ENCODE measurements at regions not wholly inside any gene's neighbourhood (a gene's known extent, or its start where the extent isn't known, plus 50 kb on each side); places are given as distances from the start of the nearest gene placed in this dataset.

GRCh38 chr12:24381790-24382189 is 432.3 kb upstream of the SOX5 start:
- Histone ChIP-seq H3K27ac (no peak overlapping the region), H3K9me3 (no peaks in the 10 kb centered on the region), H3K4me1 (peaks cover 0 to 28% (median 2%) of the 10 kb centered on the region in 4 donors), H3K36me3 (no peaks in the 10 kb centered on the region), H3K27me3 (no peaks in the 10 kb centered on the region), H3K4me3 (no peak overlapping the region)
- TF ChIP-seq CTCF (IDR thresholded peaks at IDR 0.05): no peak
- DNase-seq: no peak
- intact Hi-C loops (cut with DNase I; ENCODE audit: low total_unique reads): no loop called here

- Histone ChIP-seq H3K4me3 (no peak overlapping the region), H3K27me3 (no peaks in the 10 kb centered on the region), H3K4me1 (peaks cover 0 to 28% (median 2%) of the 10 kb centered on the region in 4 donors), H3K27ac (no peak overlapping the region), H3K36me3 (no peaks in the 10 kb centered on the region), H3K9me3 (no peaks in the 10 kb centered on the region)
- intact Hi-C loops (cut with DNase I; ENCODE audit: low total_unique reads): no loop called here
- TF ChIP-seq CTCF (IDR thresholded peaks at IDR 0.05): no peak
- DNase-seq: no peak
These were observed 430.5 kb upstream of the SOX5 start for GRCh38 chr12:24379861-24380521.

- Histone ChIP-seq H3K4me1 (peaks cover 0 to 28% (median 2%) of the 10 kb centered on the region in 4 donors), H3K27ac (no peak overlapping the region), H3K36me3 (no peaks in the 10 kb centered on the region), H3K4me3 (no peak overlapping the region), H3K9me3 (no peaks in the 10 kb centered on the region), H3K27me3 (no peaks in the 10 kb centered on the region)
- DNase-seq: no peak
- TF ChIP-seq CTCF (IDR thresholded peaks at IDR 0.05): no peak
- intact Hi-C loops (cut with DNase I; ENCODE audit: low total_unique reads): no loop called here
These were observed 430.0 kb upstream of the SOX5 start for GRCh38 chr12:24379433-24379832.

GRCh38 chr12:24378548-24379407 is 429.3 kb upstream of the SOX5 start:
- DNase-seq: no peak
- Histone ChIP-seq H3K4me1 (peaks cover 0 to 28% (median 2%) of the 10 kb centered on the region in 4 donors), H3K36me3 (no peaks in the 10 kb centered on the region), H3K27me3 (no peaks in the 10 kb centered on the region), H3K9me3 (no peaks in the 10 kb centered on the region), H3K27ac (no peak overlapping the region), H3K4me3 (no peak overlapping the region)
- intact Hi-C loops (cut with DNase I; ENCODE audit: low total_unique reads): no loop called here
- TF ChIP-seq CTCF (IDR thresholded peaks at IDR 0.05): no peak

- Histone ChIP-seq H3K27me3 (no peaks in the 10 kb centered on the region), H3K9me3 (no peaks in the 10 kb centered on the region), H3K36me3 (no peaks in the 10 kb centered on the region), H3K27ac (no peak overlapping the region), H3K4me3 (no peak overlapping the region), H3K4me1 (peaks cover 0 to 20% (median 2%) of the 10 kb centered on the region in 4 donors)
- TF ChIP-seq CTCF (IDR thresholded peaks at IDR 0.05): no peak
- intact Hi-C loops (cut with DNase I; ENCODE audit: low total_unique reads): no loop called here
- no peak for DNase-seq
These were observed 425.0 kb upstream of the SOX5 start for GRCh38 chr12:24374452-24374851.
